Effector memory CD4-positive, alpha-beta T cell (primary cell): ENCODE measurements at regions not wholly inside any gene's neighbourhood (a gene's known extent, or its start where the extent isn't known, plus 50 kb on each side); places are given as distances from the start of the nearest gene placed in this dataset.
"Not testable (repeated sequence)": the region's sequence is repeated elsewhere in the genome, so short reads cannot be mapped to it uniquely, and the experiment has no call there.

Source experiments
- DNase-seq, 3 donors: peaks; one replicate each; pipeline ENCODE4 v3.0.0-alpha.2; 2020
- H3K27ac ChIP-seq: 2 replicates; pipeline ENCODE4 v1.7.0; 2013; ENCODE audit warnings: mild to moderate bottlenecking, low read length, moderate library complexity; ENCODE audit not compliant: insufficient read depth, poor library complexity, severe bottlenecking
- H3K27me3 ChIP-seq: replicated peaks from 2 replicates; pipeline ENCODE4 v1.7.0; 2013; ENCODE audit warnings: mild to moderate bottlenecking, low read length; ENCODE audit not compliant: insufficient read depth, control insufficient read depth, poor library complexity, severe bottlenecking
- H3K36me3 ChIP-seq: 2 replicates; pipeline ENCODE4 v1.7.0; 2013; ENCODE audit warnings: mild to moderate bottlenecking, low read length, moderate library complexity; ENCODE audit not compliant: control insufficient read depth, insufficient read depth
- H3K4me1 ChIP-seq: 2 replicates; pipeline ENCODE4 v1.7.0; 2013; ENCODE audit warnings: low read length, mild to moderate bottlenecking; ENCODE audit not compliant: control insufficient read depth, insufficient read depth, poor library complexity, severe bottlenecking
- H3K4me3 ChIP-seq: 2 replicates; pipeline ENCODE4 v1.7.0; 2013; ENCODE audit warnings: low read length, low read depth, mild to moderate bottlenecking; ENCODE audit not compliant: insufficient read depth, poor library complexity, severe bottlenecking
- H3K9me3 ChIP-seq: 2 replicates; pipeline ENCODE4 v1.7.0; 2013; ENCODE audit warnings: mild to moderate bottlenecking, low read length, moderate library complexity; ENCODE audit not compliant: control insufficient read depth

DNA sequence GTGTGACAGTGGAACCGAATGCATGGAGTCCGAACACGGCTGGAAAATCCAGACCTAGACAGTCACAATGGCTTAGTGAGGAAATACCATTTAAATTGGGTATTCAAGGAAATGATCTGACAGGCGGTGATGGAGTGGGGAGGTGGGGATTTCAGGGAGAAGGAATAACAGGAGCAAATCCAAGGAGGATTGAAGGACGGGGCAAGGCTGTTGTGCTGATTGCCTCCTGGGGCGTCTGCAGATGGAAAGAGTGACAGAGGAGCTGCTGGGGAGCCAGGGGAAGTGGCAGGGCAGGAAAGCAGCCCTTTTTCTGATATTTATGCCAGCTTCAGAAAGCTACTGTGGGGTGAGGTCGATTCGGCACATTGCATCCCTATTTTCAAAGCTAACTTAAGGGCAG lies 99.1 kb upstream of the FMN2 start:
- not testable (repeated sequence) for DNase-seq
- peaks cover 10% of the 10 kb centered on the region for H3K27me3 ChIP-seq

GRCh38 chr1:239993366-239993765 lies 98.3 kb upstream of the FMN2 start:
- Histone ChIP-seq H3K9me3 (no peaks in the 10 kb centered on the region), H3K4me1 (no peaks in the 10 kb centered on the region), H3K36me3 (no peaks in the 10 kb centered on the region), H3K27ac (no peak overlapping the region), H3K4me3 (no peak overlapping the region), H3K27me3 (peaks cover 10% of the 10 kb centered on the region)
- DNase-seq, result no peak

More for the DNA sequence above, 99.1 kb upstream of the FMN2 start:
- H3K36me3 ChIP-seq, H3K4me3 ChIP-seq, H3K27ac ChIP-seq, H3K4me1 ChIP-seq, H3K9me3 ChIP-seq: not testable (repeated sequence)

DNA sequence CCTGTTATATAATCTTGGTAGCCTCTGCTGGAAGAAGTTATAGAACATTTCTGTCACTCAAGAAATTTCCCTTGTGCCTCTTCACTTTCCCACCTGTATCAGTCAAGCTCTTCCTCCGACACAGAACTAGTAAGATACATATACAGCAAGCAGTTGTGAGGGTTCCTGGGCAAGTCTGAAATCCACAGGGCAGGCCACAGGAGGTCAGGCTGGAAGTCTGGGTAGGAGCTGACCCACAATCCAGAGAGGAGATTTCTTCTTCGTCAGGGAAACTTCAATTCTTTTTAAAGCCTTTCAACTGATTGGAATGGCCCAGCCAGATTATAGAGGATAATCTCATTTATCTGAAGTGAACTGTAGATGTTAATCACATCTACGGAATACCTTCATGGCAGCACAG lies 96.4 kb upstream of the FMN2 start:
- Histone ChIP-seq H3K9me3 (no peaks in the 10 kb centered on the region), H3K4me3 (no peak overlapping the region), H3K27me3 (peaks cover 21% of the 10 kb centered on the region), H3K27ac (no peak overlapping the region), H3K4me1 (no peaks in the 10 kb centered on the region), H3K36me3 (no peaks in the 10 kb centered on the region)
- no peak for DNase-seq

- Histone ChIP-seq H3K4me1 (no peaks in the 10 kb centered on the region), H3K27me3 (peaks cover 21% of the 10 kb centered on the region), H3K36me3 (no peaks in the 10 kb centered on the region), H3K9me3 (no peaks in the 10 kb centered on the region), H3K4me3 (no peak overlapping the region), H3K27ac (no peak overlapping the region)
- DNase-seq, result no peak
Observed at GRCh38 chr1:239997160-239997514, 94.5 kb upstream of the FMN2 start.

- DNase-seq, result no peak
- H3K36me3 ChIP-seq, result no peaks in the 10 kb centered on the region
- no peak overlapping the region for H3K4me3 ChIP-seq
- H3K9me3 ChIP-seq, result no peaks in the 10 kb centered on the region
- no peak overlapping the region for H3K27ac ChIP-seq
- no peaks in the 10 kb centered on the region for H3K4me1 ChIP-seq
- peaks cover 21% of the 10 kb centered on the region for H3K27me3 ChIP-seq
Observed at GRCh38 chr1:239997515-239998311, 94.0 kb upstream of the FMN2 start.

- H3K36me3 ChIP-seq, result no peaks in the 10 kb centered on the region
- H3K4me1 ChIP-seq, result no peaks in the 10 kb centered on the region
- no peak overlapping the region for H3K4me3 ChIP-seq
- H3K9me3 ChIP-seq, result no peaks in the 10 kb centered on the region
- H3K27me3 ChIP-seq, result peaks cover 21% of the 10 kb centered on the region
- no peak for DNase-seq
- no peak overlapping the region for H3K27ac ChIP-seq
Observed at GRCh38 chr1:239998312-239998649, 93.4 kb upstream of the FMN2 start.

DNA sequence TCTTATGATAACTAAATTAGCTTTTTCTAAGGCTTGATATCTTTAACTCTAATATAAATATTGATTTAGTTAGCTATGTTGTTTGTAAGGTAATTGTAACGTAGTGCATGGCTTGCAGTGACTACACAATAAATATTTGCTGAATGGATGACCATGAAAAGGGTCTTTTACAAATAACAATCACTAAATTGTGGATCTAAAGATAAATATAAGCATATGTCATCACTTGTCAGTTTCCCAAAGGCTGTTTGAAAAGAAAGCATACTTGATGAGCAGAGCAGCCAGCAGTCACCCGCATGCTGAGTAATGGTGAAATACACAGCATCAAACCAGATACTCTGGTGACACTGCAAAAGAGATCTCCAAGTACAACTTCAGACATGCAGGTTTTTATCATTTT lies 92.5 kb upstream of the FMN2 start:
- peaks cover 21% of the 10 kb centered on the region for H3K27me3 ChIP-seq
- H3K9me3 ChIP-seq, result no peaks in the 10 kb centered on the region
- no peak overlapping the region for H3K27ac ChIP-seq
- H3K4me3 ChIP-seq, result no peak overlapping the region
- DNase-seq, result no peak
- H3K36me3 ChIP-seq, result no peaks in the 10 kb centered on the region
- H3K4me1 ChIP-seq, result no peaks in the 10 kb centered on the region

DNA sequence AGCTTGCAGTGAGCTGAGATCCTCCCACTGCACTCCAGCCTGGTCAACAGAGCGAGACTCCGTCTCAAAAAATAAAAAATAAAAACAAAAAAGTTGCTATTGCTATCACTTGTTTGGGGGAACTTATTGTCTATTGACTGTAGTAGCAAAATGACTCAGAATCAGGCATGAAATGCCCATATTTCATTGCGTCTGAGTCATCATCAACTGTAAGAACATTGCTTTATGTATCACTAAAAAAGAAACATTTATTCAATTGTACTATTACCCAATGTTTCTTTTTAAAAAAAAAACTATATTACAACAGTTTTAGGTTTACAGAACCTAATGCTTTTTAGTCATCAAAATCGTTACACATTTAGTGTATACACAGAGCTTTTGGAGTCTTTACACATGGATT lies 91.0 kb upstream of the FMN2 start:
- no peak for DNase-seq

DNA sequence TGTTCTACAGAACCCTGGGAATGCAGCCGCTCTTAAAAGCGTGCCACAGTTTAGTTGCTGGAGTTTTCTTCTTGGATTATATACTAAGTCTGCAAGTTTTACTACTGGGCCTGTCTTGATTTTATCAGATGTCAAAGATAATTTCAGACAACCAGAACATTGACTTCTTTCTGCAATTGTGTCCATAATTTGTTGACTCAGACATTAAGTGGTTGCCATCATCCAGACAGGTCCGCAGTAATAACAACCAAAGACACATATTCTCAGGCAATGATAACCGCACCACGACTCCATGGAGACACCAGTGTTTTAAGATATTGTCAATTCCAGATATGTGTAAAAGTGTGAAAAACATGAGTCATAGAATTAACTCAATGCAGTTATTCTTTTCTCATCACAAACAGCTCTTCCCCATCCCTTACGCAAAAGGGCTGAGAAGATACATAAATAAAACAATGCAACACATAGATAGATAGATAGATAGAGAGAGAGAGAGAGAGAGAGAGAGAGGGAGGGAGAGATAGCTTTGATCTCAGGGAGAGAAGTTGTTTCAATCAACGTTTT lies 90.4 kb upstream of the FMN2 start:
- Histone ChIP-seq H3K27ac (no peak overlapping the region), H3K9me3 (no peaks in the 10 kb centered on the region), H3K36me3 (no peaks in the 10 kb centered on the region), H3K4me3 (no peak overlapping the region), H3K4me1 (no peaks in the 10 kb centered on the region), H3K27me3 (peaks cover 19% of the 10 kb centered on the region)
- no peak for DNase-seq

More for the DNA sequence above, 91.0 kb upstream of the FMN2 start:
- peaks cover 21% of the 10 kb centered on the region for H3K27me3 ChIP-seq
- H3K9me3 ChIP-seq, result no peaks in the 10 kb centered on the region
- H3K4me3 ChIP-seq, result no peak overlapping the region
- no peak overlapping the region for H3K27ac ChIP-seq
- no peaks in the 10 kb centered on the region for H3K4me1 ChIP-seq
- H3K36me3 ChIP-seq, result no peaks in the 10 kb centered on the region

DNA sequence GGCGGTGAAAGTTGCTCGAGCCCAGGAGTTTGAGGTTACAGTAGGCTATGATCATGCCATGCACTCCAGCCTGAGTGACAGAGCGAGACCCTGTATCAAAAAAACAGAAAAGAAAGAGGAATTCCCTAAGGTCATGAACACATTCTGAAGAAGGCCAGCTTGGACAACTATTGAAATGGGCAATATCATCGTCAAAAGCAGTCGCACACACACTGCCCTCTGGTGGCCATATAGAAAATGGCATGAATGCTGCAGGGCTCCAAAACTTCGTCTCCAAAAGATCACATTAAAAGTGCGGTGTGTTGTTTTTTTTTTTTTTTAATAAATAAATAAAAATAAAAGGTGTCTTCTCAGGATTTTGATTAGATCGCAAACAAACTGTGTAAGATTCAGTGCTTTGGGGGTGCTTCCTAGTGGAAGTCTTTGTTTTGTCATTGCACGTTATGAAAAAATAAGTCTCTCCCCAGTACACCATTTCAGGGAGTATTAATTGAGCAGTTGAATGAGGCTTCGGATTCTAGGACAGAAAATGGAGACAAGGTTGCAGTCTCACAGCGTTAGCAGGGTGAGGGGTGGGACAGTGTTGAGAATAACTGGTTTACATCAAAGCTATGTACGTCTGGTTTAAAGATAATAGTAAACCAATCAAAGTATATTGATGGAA lies 87.5 kb upstream of the FMN2 start:
- H3K27me3 ChIP-seq, result peaks cover 2% of the 10 kb centered on the region
- no peaks in the 10 kb centered on the region for H3K36me3 ChIP-seq
- no peak overlapping the region for H3K27ac ChIP-seq
- no peaks in the 10 kb centered on the region for H3K9me3 ChIP-seq
- no peaks in the 10 kb centered on the region for H3K4me1 ChIP-seq
- H3K4me3 ChIP-seq, result no peak overlapping the region
- no peak for DNase-seq
